ENCODE measurements at regions not wholly inside any gene's neighbourhood (a gene's known extent, or its start where the extent isn't known, plus 50 kb on each side); places are given as distances from the start of the nearest gene placed in this dataset.

- DNase-seq: no peak
Observed at GRCh38 chr5:174236070-174236469, 190.6 kb downstream of the NSG2 start.

GRCh38 chr5:174239718-174240117, 194.2 kb downstream of the NSG2 start:
- no peak for DNase-seq

GRCh38 chr5:174242573-174242972, 197.1 kb downstream of the NSG2 start:
- DNase-seq: no peak

GRCh38 chr5:174243904-174244303, 198.4 kb downstream of the NSG2 start:
- no peak for DNase-seq

- DNase-seq: no peak
Observed at GRCh38 chr5:174245516-174246075, 200.1 kb downstream of the NSG2 start.

- DNase-seq: no peak
Observed at GRCh38 chr5:174246743-174247142, 201.2 kb downstream of the NSG2 start.

- no peak for DNase-seq
Observed at GRCh38 chr5:174247301-174247700, 201.8 kb downstream of the NSG2 start.

- no peak for DNase-seq
Observed at GRCh38 chr5:174251305-174252000, 205.9 kb downstream of the NSG2 start.

- no peak for DNase-seq
Observed at GRCh38 chr5:174252121-174252520, 206.6 kb downstream of the NSG2 start.

- DNase-seq: no peak
Observed at GRCh38 chr5:174259696-174260420, 214.4 kb downstream of the NSG2 start.

- no peak for DNase-seq
Observed at GRCh38 chr5:174271316-174271715, 225.8 kb downstream of the NSG2 start.

GRCh38 chr5:174272671-174273070, 227.2 kb downstream of the NSG2 start:
- DNase-seq: no peak

- DNase-seq: no peak
Observed at GRCh38 chr5:174273325-174273724, 227.8 kb downstream of the NSG2 start.

- DNase-seq: no peak
Observed at GRCh38 chr5:174275959-174276358, 230.5 kb downstream of the NSG2 start.

GRCh38 chr5:174281089-174281760, 235.7 kb downstream of the NSG2 start:
- DNase-seq: no peak

- no peak for DNase-seq
Observed at GRCh38 chr5:174281855-174282254, 236.3 kb downstream of the NSG2 start.

GRCh38 chr5:174282391-174282790, 236.9 kb downstream of the NSG2 start:
- no peak for DNase-seq

GRCh38 chr5:174283211-174284005, 237.9 kb downstream of the NSG2 start:
- DNase-seq: no peak

- DNase-seq: no peak
Observed at GRCh38 chr5:174284873-174285272, 239.4 kb downstream of the NSG2 start.

GRCh38 chr5:174287761-174288160, 242.3 kb downstream of the NSG2 start:
- no peak for DNase-seq

GRCh38 chr5:174288439-174288838, 242.9 kb downstream of the NSG2 start:
- DNase-seq: no peak

- DNase-seq: no peak
Observed at GRCh38 chr5:174291162-174291561, 245.7 kb downstream of the NSG2 start.

GRCh38 chr5:174292348-174292747, 246.8 kb downstream of the NSG2 start:
- DNase-seq: no peak

Data from CD4-positive, alpha-beta T cell treated with Interleukin-21 for 1 hour (primary cell).